Nephron progenitor cell (in vitro differentiated cells): ENCODE measurements at regions not wholly inside any gene's neighbourhood (a gene's known extent, or its start where the extent isn't known, plus 50 kb on each side); places are given as distances from the start of the nearest gene placed in this dataset.
"Not testable (repeated sequence)": the region's sequence is repeated elsewhere in the genome, so short reads cannot be mapped to it uniquely, and the experiment has no call there.

Experiments used
- DNase-seq: peaks from one replicate; pipeline ENCODE4 v3.0.0; 2021
- H3K27ac Mint-ChIP-seq: 2 replicates; pipeline ENCODE4 v1.8.0; 2021; ENCODE audit warnings: mild to moderate bottlenecking, moderate library complexity, mixed read lengths
- H3K27me3 Mint-ChIP-seq: 2 replicates; pipeline ENCODE4 v1.8.0; 2021; ENCODE audit warnings: mild to moderate bottlenecking, low read depth, mixed read lengths; ENCODE audit not compliant: poor library complexity
- H3K36me3 Mint-ChIP-seq: 2 replicates; pipeline ENCODE4 v1.8.0; 2021; ENCODE audit warnings: low read depth, mixed read lengths
- H3K4me1 Mint-ChIP-seq: 2 replicates; pipeline ENCODE4 v1.8.0; 2021; ENCODE audit warnings: mixed read lengths
- H3K4me3 Mint-ChIP-seq: 2 replicates; pipeline ENCODE4 v1.8.0; 2021; ENCODE audit warnings: mild to moderate bottlenecking, moderate library complexity, mixed read lengths
- H3K9me3 Mint-ChIP-seq: 2 replicates; pipeline ENCODE4 v1.8.0; 2021; ENCODE audit warnings: mild to moderate bottlenecking, moderate library complexity, mixed read lengths
- CTCF ChIP-seq: fragments of 200-600 bp; sonication (generic); IDR thresholded peaks from 2 replicates; pipeline ENCODE4 v1.5.0; 2021; ENCODE audit warnings: antibody characterized with exemption

GRCh38 chr12:89225401-89225800 is 126.9 kb downstream of the DUSP6 start:
- Mint-ChIP-seq H3K27ac (peak overlapping the region; percentile 73), H3K27me3 (peaks cover 3% of the 10 kb centered on the region), H3K4me3 (no peak overlapping the region), H3K36me3 (peaks cover 26% of the 10 kb centered on the region), H3K4me1 (peaks cover 54% of the 10 kb centered on the region), H3K9me3 (peaks cover 35% of the 10 kb centered on the region)
- no peak for DNase-seq
- TF ChIP-seq CTCF: no peak

- Mint-ChIP-seq H3K27me3 (peaks cover 10% of the 10 kb centered on the region), H3K4me1 (peaks cover 29% of the 10 kb centered on the region), H3K9me3 (peaks cover 44% of the 10 kb centered on the region), H3K36me3 (peaks cover 26% of the 10 kb centered on the region)
- DNase-seq, H3K27ac Mint-ChIP-seq, H3K4me3 Mint-ChIP-seq: not testable (repeated sequence)
These were observed 129.7 kb downstream of the DUSP6 start for GRCh38 chr12:89222580-89222979.

- Mint-ChIP-seq H3K36me3 (peaks cover 13% of the 10 kb centered on the region), H3K4me1 (peaks cover 9% of the 10 kb centered on the region), H3K27ac (peak overlapping the region; percentile 7), H3K27me3 (peaks cover 10% of the 10 kb centered on the region), H3K9me3 (peaks cover 26% of the 10 kb centered on the region), H3K4me3 (no peak overlapping the region)
- no peak for TF ChIP-seq CTCF
- no peak for DNase-seq
These were observed 134.8 kb downstream of the DUSP6 start for GRCh38 chr12:89217472-89217871.

GRCh38 chr12:89216211-89216952 is 135.9 kb downstream of the DUSP6 start:
- Mint-ChIP-seq H3K9me3 (peaks cover 18% of the 10 kb centered on the region), H3K4me3 (no peak overlapping the region)

GRCh38 chr12:89215196-89215595 is 137.1 kb downstream of the DUSP6 start:
- H3K27ac Mint-ChIP-seq: no peak overlapping the region
- no peak overlapping the region for H3K4me3 Mint-ChIP-seq
- no peak for TF ChIP-seq CTCF
- no peaks in the 10 kb centered on the region for H3K36me3 Mint-ChIP-seq
- peaks cover 8% of the 10 kb centered on the region for H3K9me3 Mint-ChIP-seq
- peaks cover 29% of the 10 kb centered on the region for H3K4me1 Mint-ChIP-seq
- H3K27me3 Mint-ChIP-seq: peaks cover 7% of the 10 kb centered on the region
- no peak for DNase-seq

More at GRCh38 chr12:89216211-89216952, 135.9 kb downstream of the DUSP6 start:
- no peak overlapping the region for H3K27ac Mint-ChIP-seq
- no peak for DNase-seq
- peaks cover 8% of the 10 kb centered on the region for H3K36me3 Mint-ChIP-seq
- peaks cover 7% of the 10 kb centered on the region for H3K27me3 Mint-ChIP-seq
- TF ChIP-seq CTCF: no peak
- H3K4me1 Mint-ChIP-seq: peaks cover 20% of the 10 kb centered on the region

- peaks cover 4% of the 10 kb centered on the region for H3K27me3 Mint-ChIP-seq
- H3K9me3 Mint-ChIP-seq: no peaks in the 10 kb centered on the region
- H3K27ac Mint-ChIP-seq: no peak overlapping the region
- no peak for DNase-seq
- H3K4me1 Mint-ChIP-seq: peaks cover 43% of the 10 kb centered on the region
- H3K4me3 Mint-ChIP-seq: no peak overlapping the region
- no peaks in the 10 kb centered on the region for H3K36me3 Mint-ChIP-seq
- no peak for TF ChIP-seq CTCF
These were observed 138.6 kb downstream of the DUSP6 start for GRCh38 chr12:89213747-89214146.
